A673 (cell line): ENCODE measurements at regions not wholly inside any gene's neighbourhood (a gene's known extent, or its start where the extent isn't known, plus 50 kb on each side); places are given as distances from the start of the nearest gene placed in this dataset.

ENCODE experiments used
- BruUV-seq: library from RNA; stranded (reverse); fragments of 400-500 nt; replicated peaks from 2 replicates; lab custom pipeline; 2021; lab: Mats Ljungman, UMichigan
- CTCF ChIA-PET: fragments of 300-600 bp; sonication (Branson Sonifier 250); formaldehyde crosslinking; loops from one replicate; lab custom pipeline; 2022; ENCODE audit warnings: antibody characterized with exemption; lab: Charles Lee
- POLR2A ChIA-PET: fragments of 300-600 bp; sonication (Branson Sonifier 250); formaldehyde crosslinking; loops from one replicate; lab custom pipeline; 2022; ENCODE audit warnings: antibody characterized with exemption; ENCODE audit not compliant: low non-redundant PET; lab: Charles Lee
- DNase-seq: peaks from one replicate; pipeline ENCODE4 v3.0.0-alpha.2; 2015; ENCODE audit warnings: low spot score
- H3K27ac ChIP-seq: fragments of 200-600 bp; sonication (generic); 2 replicates; pipeline ENCODE4 v1.5.1; 2016; ENCODE audit warnings: mixed run types, low read depth, mild to moderate bottlenecking, mixed read lengths, antibody characterized with exemption, low read length; ENCODE audit not compliant: poor library complexity, severe bottlenecking
- H3K27me3 ChIP-seq: fragments of 200-600 bp; sonication (generic); replicated peaks from 2 replicates; pipeline ENCODE4 v1.6.1; 2017; ENCODE audit warnings: mixed run types, low read depth, mild to moderate bottlenecking, mixed read lengths, antibody characterized with exemption, low read length; ENCODE audit not compliant: insufficient read depth, poor library complexity
- H3K36me3 ChIP-seq: fragments of 200-600 bp; sonication (generic); 2 replicates; pipeline ENCODE4 v1.6.1; 2016; ENCODE audit warnings: mixed run types, mild to moderate bottlenecking, mixed read lengths, antibody characterized with exemption, low read length; ENCODE audit not compliant: insufficient read depth, poor library complexity, severe bottlenecking
- H3K4me1 ChIP-seq: fragments of 200-600 bp; sonication (generic); 2 replicates; pipeline ENCODE4 v1.6.1; 2017; ENCODE audit warnings: mixed run types, mild to moderate bottlenecking, mixed read lengths, antibody characterized with exemption, low read length; ENCODE audit not compliant: insufficient read depth, poor library complexity, severe bottlenecking
- H3K4me3 ChIP-seq: fragments of 200-600 bp; sonication (generic); 2 replicates; pipeline ENCODE4 v1.5.1; 2016; ENCODE audit warnings: low read depth, mixed run types, mild to moderate bottlenecking, mixed read lengths, low read length; ENCODE audit not compliant: poor library complexity, severe bottlenecking
- H3K9me3 ChIP-seq: fragments of 200-600 bp; sonication (generic); 2 replicates; pipeline ENCODE4 v1.6.1; 2016; ENCODE audit warnings: mixed run types, low read depth, mild to moderate bottlenecking, mixed read lengths, antibody characterized with exemption, low read length; ENCODE audit not compliant: poor library complexity, severe bottlenecking
- EZH2 ChIP-seq: fragments of 200-600 bp; sonication (generic); IDR thresholded peaks from 2 replicates; pipeline ENCODE4 v1.6.1; 2017; ENCODE audit warnings: borderline replicate concordance, low read depth, mild to moderate bottlenecking, mixed read lengths, antibody characterized with exemption, low read length; ENCODE audit not compliant: poor library complexity, severe bottlenecking
- intact Hi-C: fragments of 100-400 bp; cut with micrococcal nuclease; formaldehyde crosslinking; loops from one replicate; pipeline ENCODE4 v1.10.0; 2022; ENCODE audit not compliant: unreplicated experiment
- TF ChIP-seq, protein P1 (sequence below): fragments of 300-800, 200-600 bp; sonication (generic); conservative IDR thresholded peaks from 2 replicates; pipeline ENCODE4 v1.5.1; 2017; ENCODE audit warnings: low read depth, mild to moderate bottlenecking, antibody characterized with exemption, low read length, moderate library complexity, mixed read lengths

DNA sequence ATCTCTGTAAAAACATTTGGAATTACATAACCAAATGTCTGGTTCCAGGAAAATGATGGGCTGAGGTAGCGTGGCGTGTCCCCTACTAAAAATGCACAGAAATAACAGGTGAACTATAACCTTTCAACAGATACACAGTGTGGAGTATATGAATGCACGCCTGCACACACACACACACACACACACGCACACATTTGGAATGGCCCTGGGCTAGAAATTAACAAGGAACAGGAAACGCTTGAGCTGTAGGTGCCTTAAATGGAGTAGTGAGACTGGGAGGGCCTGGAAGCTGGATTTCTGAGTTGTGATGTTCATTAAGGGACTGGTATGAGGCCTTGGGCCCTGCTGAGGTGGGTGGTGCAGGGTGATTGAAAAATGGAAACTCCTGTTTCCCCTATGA lies 246.5 kb upstream of the C1orf174 start:
- CTCF ChIA-PET, result no interaction called here
- no TSS peak for BruUV-seq
- Histone ChIP-seq H3K27ac (no peak overlapping the region), H3K9me3 (no peaks in the 10 kb centered on the region), H3K36me3 (no peaks in the 10 kb centered on the region), H3K4me3 (no peak overlapping the region), H3K4me1 (no peaks in the 10 kb centered on the region), H3K27me3 (peaks cover 19% of the 10 kb centered on the region)
- intact Hi-C loops, result no loop called here
- DNase-seq, result no peak
- POLR2A ChIA-PET, result no interaction called here
- TF ChIP-seq, protein P1, sequence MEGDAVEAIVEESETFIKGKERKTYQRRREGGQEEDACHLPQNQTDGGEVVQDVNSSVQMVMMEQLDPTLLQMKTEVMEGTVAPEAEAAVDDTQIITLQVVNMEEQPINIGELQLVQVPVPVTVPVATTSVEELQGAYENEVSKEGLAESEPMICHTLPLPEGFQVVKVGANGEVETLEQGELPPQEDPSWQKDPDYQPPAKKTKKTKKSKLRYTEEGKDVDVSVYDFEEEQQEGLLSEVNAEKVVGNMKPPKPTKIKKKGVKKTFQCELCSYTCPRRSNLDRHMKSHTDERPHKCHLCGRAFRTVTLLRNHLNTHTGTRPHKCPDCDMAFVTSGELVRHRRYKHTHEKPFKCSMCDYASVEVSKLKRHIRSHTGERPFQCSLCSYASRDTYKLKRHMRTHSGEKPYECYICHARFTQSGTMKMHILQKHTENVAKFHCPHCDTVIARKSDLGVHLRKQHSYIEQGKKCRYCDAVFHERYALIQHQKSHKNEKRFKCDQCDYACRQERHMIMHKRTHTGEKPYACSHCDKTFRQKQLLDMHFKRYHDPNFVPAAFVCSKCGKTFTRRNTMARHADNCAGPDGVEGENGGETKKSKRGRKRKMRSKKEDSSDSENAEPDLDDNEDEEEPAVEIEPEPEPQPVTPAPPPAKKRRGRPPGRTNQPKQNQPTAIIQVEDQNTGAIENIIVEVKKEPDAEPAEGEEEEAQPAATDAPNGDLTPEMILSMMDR, result no peak
- TF ChIP-seq EZH2, result no peak

GRCh38 chr1:4147509-4147908 lies 247.4 kb upstream of the C1orf174 start:
- POLR2A ChIA-PET, result no interaction called here
- DNase-seq, result no peak
- H3K4me3 ChIP-seq, result no peak overlapping the region
- no TSS peak for BruUV-seq
- H3K27me3 ChIP-seq, result peaks cover 19% of the 10 kb centered on the region
- H3K4me1 ChIP-seq, result no peaks in the 10 kb centered on the region
- H3K27ac ChIP-seq, result no peak overlapping the region
- CTCF ChIA-PET, result no interaction called here
- no peaks in the 10 kb centered on the region for H3K9me3 ChIP-seq
- intact Hi-C loops, result no loop called here
- H3K36me3 ChIP-seq, result no peaks in the 10 kb centered on the region
- TF ChIP-seq, protein P1, result no peak
- TF ChIP-seq EZH2, result no peak

GRCh38 chr1:4149281-4149680 lies 249.2 kb upstream of the C1orf174 start:
- BruUV-seq, result no TSS peak
- no peak overlapping the region for H3K27ac ChIP-seq
- no peak for DNase-seq

More at GRCh38 chr1:4149281-4149680, 249.2 kb upstream of the C1orf174 start:
- intact Hi-C loops, result no loop called here
- Histone ChIP-seq H3K36me3 (no peaks in the 10 kb centered on the region), H3K9me3 (no peaks in the 10 kb centered on the region), H3K4me1 (no peaks in the 10 kb centered on the region), H3K4me3 (no peak overlapping the region), H3K27me3 (peaks cover 19% of the 10 kb centered on the region)
- TF ChIP-seq EZH2, result no peak
- TF ChIP-seq, protein P1, result no peak
- CTCF ChIA-PET, result no interaction called here
- POLR2A ChIA-PET, result no interaction called here
